Osteoblast (primary cell): ENCODE measurements at regions not wholly inside any gene's neighbourhood (a gene's known extent, or its start where the extent isn't known, plus 50 kb on each side); places are given as distances from the start of the nearest gene placed in this dataset.

ENCODE experiments used
- DNase-seq: peaks from one replicate; pipeline ENCODE4 v3.0.0; 2011; ENCODE audit warnings: low spot score, mixed read lengths; ENCODE audit not compliant: insufficient read length; ENCODE audit errors: missing footprints
- H2AFZ ChIP-seq: 2 replicates; pipeline ENCODE4 v1.6.0; 2011; ENCODE audit warnings: mild to moderate bottlenecking, low read length
- H3K27ac ChIP-seq: 2 replicates; pipeline ENCODE4 v1.5.1; 2011; ENCODE audit warnings: mild to moderate bottlenecking, low read depth, low read length, moderate library complexity
- H3K27me3 ChIP-seq: 2 replicates; pipeline ENCODE4 v1.6.0; 2012; ENCODE audit warnings: mild to moderate bottlenecking, control low read depth, inconsistent platforms, low read length, moderate library complexity; ENCODE audit not compliant: insufficient read depth
- H3K36me3 ChIP-seq: 2 replicates; pipeline ENCODE4 v1.5.1; 2011; ENCODE audit warnings: mild to moderate bottlenecking, low read length, control low read depth, moderate library complexity; ENCODE audit not compliant: insufficient read depth
- H3K4me1 ChIP-seq: 2 replicates; pipeline ENCODE4 v1.5.1; 2011; ENCODE audit warnings: mild to moderate bottlenecking, low read length, control low read depth, moderate library complexity; ENCODE audit not compliant: insufficient read depth
- H3K4me2 ChIP-seq: 2 replicates; pipeline ENCODE4 v1.6.0; 2011; ENCODE audit warnings: mild to moderate bottlenecking, low read length; ENCODE audit not compliant: insufficient read depth
- H3K4me3 ChIP-seq: fragments of 200-600 bp; sonication (generic); 3 replicates; pipeline ENCODE4 v1.5.1; 2012; ENCODE audit warnings: mild to moderate bottlenecking, low read length, inconsistent platforms; ENCODE audit not compliant: insufficient read depth
- H3K79me2 ChIP-seq: 2 replicates; pipeline ENCODE4 v1.6.0; 2012; ENCODE audit warnings: mild to moderate bottlenecking, low read length, control low read depth, inconsistent platforms; ENCODE audit not compliant: insufficient read depth
- H3K9me3 ChIP-seq: 2 replicates; pipeline ENCODE4 v1.5.1; 2011; ENCODE audit warnings: low read depth, low read length, control low read depth
- H4K20me1 ChIP-seq: 2 replicates; pipeline ENCODE4 v1.6.0; 2012; ENCODE audit warnings: mild to moderate bottlenecking, low read length, control low read depth; ENCODE audit not compliant: insufficient read depth
- CTCF ChIP-seq: IDR thresholded peaks from 2 replicates; pipeline ENCODE4 v1.5.1; 2011; ENCODE audit warnings: mild to moderate bottlenecking, low read depth, low read length, moderate library complexity; ENCODE audit errors: extremely low read depth

GRCh38 chr12:65597527-65597926, 226.8 kb upstream of the HMGA2 start:
- Histone ChIP-seq H3K27ac (peak overlapping the region; percentile 21), H4K20me1 (no peaks in the 10 kb centered on the region), H3K79me2 (no peaks in the 10 kb centered on the region), H3K4me1 (peaks cover 39% of the 10 kb centered on the region), H3K36me3 (no peaks in the 10 kb centered on the region), H3K9me3 (no peaks in the 10 kb centered on the region), H3K27me3 (no peaks in the 10 kb centered on the region), H2AFZ (peak overlapping the region; percentile 4), H3K4me3 (no peak overlapping the region), H3K4me2 (no peak overlapping the region)
- DNase-seq = peak; percentile 15
- TF ChIP-seq CTCF = no peak

DNA sequence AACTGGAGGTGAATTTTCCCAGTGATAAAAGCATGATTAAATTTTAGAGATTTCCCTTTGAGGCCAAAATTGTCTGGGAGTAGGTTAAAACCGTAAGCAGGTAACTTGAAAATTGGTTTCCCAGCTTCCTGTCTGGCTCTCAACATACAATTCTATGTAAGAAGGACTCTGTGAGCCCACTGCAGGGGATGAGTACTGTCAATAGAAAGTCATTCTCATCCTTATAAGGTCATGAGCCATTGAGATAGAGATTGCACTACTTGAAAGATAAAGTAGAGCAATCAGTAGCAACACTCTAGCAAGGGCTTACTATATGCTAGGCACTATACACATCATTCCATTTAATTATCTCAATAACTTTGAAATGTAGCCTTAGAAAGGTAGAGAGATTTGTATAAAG, 225.6 kb upstream of the HMGA2 start:
- H3K4me1 ChIP-seq = peaks cover 31% of the 10 kb centered on the region
- no peaks in the 10 kb centered on the region for H3K36me3 ChIP-seq
- H4K20me1 ChIP-seq = no peaks in the 10 kb centered on the region
- no peaks in the 10 kb centered on the region for H3K9me3 ChIP-seq
- no peak overlapping the region for H3K4me3 ChIP-seq
- no peak overlapping the region for H3K4me2 ChIP-seq
- H3K27ac ChIP-seq = no peak overlapping the region
- no peak overlapping the region for H2AFZ ChIP-seq
- no peaks in the 10 kb centered on the region for H3K27me3 ChIP-seq
- DNase-seq = no peak
- TF ChIP-seq CTCF = no peak
- H3K79me2 ChIP-seq = no peaks in the 10 kb centered on the region

- peak; percentile 18 for DNase-seq
- Histone ChIP-seq H3K4me2 (peak overlapping the region; percentile 92), H2AFZ (no peak overlapping the region), H3K4me1 (peaks cover 47% of the 10 kb centered on the region), H4K20me1 (no peaks in the 10 kb centered on the region), H3K79me2 (peaks cover 15% of the 10 kb centered on the region), H3K4me3 (peak overlapping the region; percentile 71), H3K27me3 (no peaks in the 10 kb centered on the region), H3K27ac (peak overlapping the region; percentile 99), H3K36me3 (peaks cover 16% of the 10 kb centered on the region), H3K9me3 (no peaks in the 10 kb centered on the region)
- TF ChIP-seq CTCF = no peak
Observed at GRCh38 chr12:65602253-65602609, 222.1 kb upstream of the HMGA2 start.

GRCh38 chr12:65602610-65603295, 221.5 kb upstream of the HMGA2 start:
- peaks cover 21% of the 10 kb centered on the region for H3K36me3 ChIP-seq

More at GRCh38 chr12:65602610-65603295, 221.5 kb upstream of the HMGA2 start:
- H3K4me2 ChIP-seq = peak overlapping the region; percentile 92
- peak; percentile 78 for DNase-seq
- no peak overlapping the region for H2AFZ ChIP-seq
- no peaks in the 10 kb centered on the region for H3K9me3 ChIP-seq
- peaks cover 15% of the 10 kb centered on the region for H3K79me2 ChIP-seq
- H3K27me3 ChIP-seq = no peaks in the 10 kb centered on the region
- H3K4me1 ChIP-seq = peaks cover 47% of the 10 kb centered on the region
- no peaks in the 10 kb centered on the region for H4K20me1 ChIP-seq
- peak overlapping the region; percentile 99 for H3K27ac ChIP-seq
- H3K4me3 ChIP-seq = peak overlapping the region; percentile 71
- TF ChIP-seq CTCF = peak; percentile 92
